K562 (cell line): ENCODE measurements at regions not wholly inside any gene's neighbourhood (a gene's known extent, or its start where the extent isn't known, plus 50 kb on each side); places are given as distances from the start of the nearest gene placed in this dataset.

Experiments used
- ATAC-seq: fragments of 200-7000 bp; cut with Tn5 transposase; 3 replicates; pipeline ENCODE4 v1.9.1; 2020; ENCODE audit warnings: moderate library complexity
- BruUV-seq: library from RNA; stranded (reverse); fragments of 400-500 nt; replicated peaks from 2 replicates; lab custom pipeline; 2021; lab: Mats Ljungman, UMichigan
- CTCF ChIA-PET: fragments of 300-600 bp; formaldehyde crosslinking; extraction: SDS; loops from one replicate; lab custom pipeline; 2021; ENCODE audit warnings: low intra/inter-chr PET ratio; lab: Yijun Ruan, JAX
- POLR2A ChIA-PET: fragments of 300-600, 350-650 bp; sonication (Branson Sonifier 250); formaldehyde crosslinking; extraction: SDS; loops from one replicate; lab custom pipeline; 2021; ENCODE audit warnings: antibody characterized with exemption, inconsistent platforms; lab: Yijun Ruan, JAX
- DNase-seq, 4 experiments: peaks; one replicate each; pipeline versions ENCODE4 v3.0.0 to v3.0.0-alpha.2; 2011 to 2018; ENCODE audit warnings: low spot score in 3 of 4, mixed read lengths in 3 of 4; ENCODE audit errors: extremely low read depth in 1 of 4
- FAIRE-seq: peaks from 2 replicates; lab custom pipeline; 2011; peaks lifted over from hg19 to GRCh38; lab: Jason Lieb, UNC
- H2AFZ ChIP-seq: 2 replicates; pipeline ENCODE4 v1.6.0; 2011; ENCODE audit warnings: low read depth, low read length, control low read depth, inconsistent platforms
- H3K27ac ChIP-seq: fragments of 200-600 bp; 3 replicates; pipeline ENCODE4 v1.8.0; 2011; ENCODE audit warnings: low read depth, mild to moderate bottlenecking, control low read depth, inconsistent platforms, low read length, moderate library complexity, mixed read lengths; ENCODE audit errors: extremely low read depth
- H3K27me3 ChIP-seq, 2 experiments: fragments of 300-600 bp in 1 of 2; 2 replicates in 1 of 2; 3 replicates in 1 of 2; pipeline versions ENCODE4 v1.6.0 to v1.8.0; 2011; ENCODE audit warnings: inconsistent platforms in 2 of 2, low read length in 2 of 2, mild to moderate bottlenecking in 1 of 2, mixed read lengths in 1 of 2, moderate library complexity in 1 of 2; ENCODE audit not compliant: control insufficient read depth in 2 of 2, insufficient read depth in 2 of 2
- H3K36me3 ChIP-seq: fragments of 300-600 bp; 3 replicates; pipeline ENCODE4 v1.8.0; 2011; ENCODE audit warnings: mild to moderate bottlenecking, low read length, inconsistent platforms; ENCODE audit not compliant: control insufficient read depth, insufficient read depth
- H3K4me1 ChIP-seq, 2 experiments: fragments of 200-600 bp in 1 of 2; replicated peaks in 1 of 2; 2 replicates in 1 of 2; 3 replicates in 1 of 2; pipeline versions ENCODE4 v1.5.1 to v1.8.0; 2011; ENCODE audit warnings: inconsistent platforms in 2 of 2, low read length in 2 of 2, mild to moderate bottlenecking in 1 of 2, mixed read lengths in 1 of 2, moderate library complexity in 1 of 2; ENCODE audit not compliant: control insufficient read depth in 2 of 2, insufficient read depth in 2 of 2
- H3K4me2 ChIP-seq: 2 replicates; pipeline ENCODE4 v1.6.1; 2011; ENCODE audit warnings: low read length, control low read depth, inconsistent platforms, mixed read lengths; ENCODE audit not compliant: insufficient read depth
- H3K4me3 ChIP-seq: fragments of 200-600 bp; sonication (generic), shearing (Covaris generic); 2 replicates; pipeline ENCODE4 v1.5.1; 2016; ENCODE audit warnings: control low read depth, inconsistent platforms
- H3K79me2 ChIP-seq: fragments of 200-600 bp; 3 replicates; pipeline ENCODE4 v1.8.0; 2011; ENCODE audit warnings: low read length, inconsistent platforms; ENCODE audit not compliant: control insufficient read depth, insufficient read depth
- H3K9ac ChIP-seq, 2 experiments: 2 replicates each; pipeline versions ENCODE4 v1.6.0 to v1.6.1; 2011; ENCODE audit warnings: low read depth in 2 of 2, low read length in 2 of 2, control low read depth in 1 of 2, inconsistent platforms in 1 of 2, mild to moderate bottlenecking in 1 of 2, mixed read lengths in 1 of 2; ENCODE audit not compliant: insufficient read depth in 1 of 2
- H3K9me1 ChIP-seq: one replicate; pipeline ENCODE4 v1.6.0; 2011; ENCODE audit warnings: inconsistent platforms, mild to moderate bottlenecking, low read length, moderate library complexity; ENCODE audit not compliant: control insufficient read depth, insufficient read depth
- H3K9me3 ChIP-seq: replicated peaks from 2 replicates; pipeline ENCODE4 v1.5.1; 2011; ENCODE audit warnings: low read depth, low read length, inconsistent platforms; ENCODE audit not compliant: control insufficient read depth, insufficient read depth
- H4K20me1 ChIP-seq: replicated peaks from 2 replicates; pipeline ENCODE4 v1.6.1; 2011; ENCODE audit warnings: low read length, inconsistent platforms, mixed read lengths; ENCODE audit not compliant: control insufficient read depth, insufficient read depth
- CEBPG ChIP-seq, 3 experiments: fragments of 200-800 bp in 1 of 3; sonication (Bioruptor generic) in 1 of 3; sonication (generic) in 1 of 3; formaldehyde crosslinking in 1 of 3; IDR thresholded peaks in 2 of 3; conservative IDR thresholded peaks in 1 of 3; 2 replicates each; pipeline versions ENCODE4 v1.6.1 to v1.8.0; 2016 to 2022; ENCODE audit warnings: missing compliant biosample characterization in 2 of 3, missing genetic modification characterization in 2 of 3, mild to moderate bottlenecking in 1 of 3, missing genetic modification reagents in 1 of 3
- SPI1 ChIP-seq: IDR thresholded peaks from 2 replicates; pipeline ENCODE4 v1.6.1; 2011; ENCODE audit warnings: low read depth, low read length, control low read depth, borderline replicate concordance
- USF1 ChIP-seq: sonication (generic); formaldehyde crosslinking; IDR thresholded peaks from 2 replicates; pipeline ENCODE4 v1.9.0; 2022; ENCODE audit warnings: mild to moderate bottlenecking, missing genetic modification reagents
- ZNF347 ChIP-seq: fragments of 450-650 bp; formaldehyde crosslinking; IDR thresholded peaks from 2 replicates; pipeline ENCODE4 v1.4.0; 2020; ENCODE audit warnings: low read depth, mild to moderate bottlenecking, moderate library complexity
- WGBS: fragments of 100-300 bp; shearing (Covaris generic); methylation state at CpG from one replicate; pipeline ENCODE4 v1.1.6; 2016; ENCODE audit warnings: low coverage, mixed read lengths; ENCODE audit not compliant: insufficient coverage; ENCODE audit errors: missing lambda C conversion rate; 5-methylcytosine and 5-hydroxymethylcytosine counted together
- in situ Hi-C: fragments of 300-500 bp; cut with MboI; formaldehyde crosslinking; loops from 4 replicates; pipeline ENCODE4 v1.15.0; 2018; ENCODE audit warnings: inconsistent platforms, mixed read lengths
- intact Hi-C: fragments of 100-400 bp; cut with micrococcal nuclease; formaldehyde crosslinking; loops from 2 replicates; pipeline ENCODE4 v1.14.2; 2022

DNA sequence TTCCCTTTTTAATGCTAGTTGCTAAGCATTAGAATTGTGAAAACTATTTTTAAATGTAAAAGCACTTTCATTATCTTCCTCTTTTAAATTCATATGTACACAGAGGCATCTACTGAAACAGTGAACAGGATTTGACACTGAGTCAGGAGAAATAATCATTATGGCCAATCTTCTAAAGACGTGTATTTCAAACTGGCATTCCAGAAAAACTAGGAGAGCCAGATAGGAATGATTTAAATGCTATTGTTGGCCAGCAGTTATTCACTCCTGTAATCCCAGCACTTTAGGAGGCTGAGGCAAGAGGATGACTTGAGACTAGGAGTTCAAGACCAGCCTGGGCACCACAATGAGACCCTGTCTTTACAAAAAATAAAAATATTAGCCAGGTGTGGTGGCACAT lies 67.6 kb upstream of the RAP2B start:
- no peaks in the 10 kb centered on the region for H4K20me1 ChIP-seq
- H3K9ac ChIP-seq, result no peak overlapping the region
- no peak overlapping the region for H3K27ac ChIP-seq
- TF ChIP-seq CEBPG (CRISPR knock-in tag; IDR thresholded peaks at IDR 0.05) (no peak), CEBPG (tag; conservative IDR thresholded peaks at IDR 0.05 in 1 of 2, IDR thresholded peaks at IDR 0.05 in 1 of 2) (no peak), ZNF347 (CRISPR knock-in tag) (no peak), SPI1 (no peak)
- ATAC-seq, result no peak
- H3K36me3 ChIP-seq, result no peaks in the 10 kb centered on the region
- in situ Hi-C loops, result no loop called here
- intact Hi-C loops, result loop anchor here (5.0 kb wide), 1 partner anchor 52 kb away; no protein-coding TSS in a partner anchor
- H2AFZ ChIP-seq, result peak overlapping the region; percentile 52
- WGBS, result 13% methylated on average over 1 of the region's 1 CpG
- H3K27me3 ChIP-seq, result no peaks in the 10 kb centered on the region
- no peaks in the 10 kb centered on the region for H3K9me3 ChIP-seq
- H3K4me2 ChIP-seq, result no peak overlapping the region
- H3K4me1 ChIP-seq, result 0 out of 5 replicates have a peak, but pooled peaks cover 0 to 5% of the 10 kb centered on the region in 2 experiments
- no peaks in the 10 kb centered on the region for H3K79me2 ChIP-seq
- FAIRE-seq, result no peak
- BruUV-seq, result no TSS peak
- H3K9me1 ChIP-seq, result no peaks in the 10 kb centered on the region
- no peak for DNase-seq
- ChIA-PET CTCF (no interaction called here), POLR2A (no interaction called here)
- no peak overlapping the region for H3K4me3 ChIP-seq

DNA sequence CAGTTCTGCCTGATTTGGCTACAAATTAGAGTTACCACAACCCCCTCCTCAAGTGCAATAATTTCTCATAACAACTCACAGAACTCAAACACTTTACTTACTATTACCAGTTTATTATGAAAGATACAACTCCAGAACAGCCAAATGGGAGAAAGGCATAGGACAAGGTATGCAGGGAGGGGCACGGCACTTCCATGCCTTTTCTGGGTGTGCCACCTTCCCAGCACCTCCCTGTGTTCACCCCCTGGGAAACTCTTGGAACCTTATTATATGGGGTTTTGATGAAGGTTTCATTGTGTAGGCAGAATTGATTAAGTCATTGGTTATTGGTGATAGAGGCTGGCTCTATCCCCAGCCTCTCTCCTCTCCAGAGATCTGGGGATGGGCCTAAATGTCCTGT lies 66.6 kb upstream of the RAP2B start:
- no peaks in the 10 kb centered on the region for H3K79me2 ChIP-seq
- no peak for ATAC-seq
- BruUV-seq, result no TSS peak
- POLR2A ChIA-PET, result no interaction called here
- no peak for TF ChIP-seq USF1
- FAIRE-seq, result no peak
- no peak overlapping the region for H3K27ac ChIP-seq
- in situ Hi-C loops (no loop called here), intact Hi-C loops (no loop called here)
- H2AFZ ChIP-seq, result no peak overlapping the region
- CTCF ChIA-PET, result no interaction called here
- no peaks in the 10 kb centered on the region for H3K9me3 ChIP-seq
- H3K9me1 ChIP-seq, result no peaks in the 10 kb centered on the region
- no peaks in the 10 kb centered on the region for H3K36me3 ChIP-seq
- no peak overlapping the region for H3K4me2 ChIP-seq
- 0 out of 5 replicates have a peak, but pooled peaks cover 0 to 5% of the 10 kb centered on the region in 2 experiments for H3K4me1 ChIP-seq
- H4K20me1 ChIP-seq, result no peaks in the 10 kb centered on the region
- no peaks in the 10 kb centered on the region for H3K27me3 ChIP-seq
- DNase-seq, result no peak
- H3K4me3 ChIP-seq, result no peak overlapping the region
- WGBS, result 100% methylated on average over 1 of the region's 1 CpG
- no peak overlapping the region for H3K9ac ChIP-seq
